Heart right ventricle (tissue), 16 donors: ENCODE measurements at regions not wholly inside any gene's neighbourhood (a gene's known extent, or its start where the extent isn't known, plus 50 kb on each side); places are given as distances from the start of the nearest gene placed in this dataset.

Source experiments
- ATAC-seq, 8 donors: fragments of 200-7000 bp; cut with Tn5 transposase; one replicate each; pipeline ENCODE4 v1.9.1; 2020; ENCODE audit warnings: mild to moderate bottlenecking in 8 of 8, moderate library complexity in 8 of 8, moderate number of reproducible peaks in 1 of 8
- DNase-seq, 2 donors: peaks; one replicate each; pipeline ENCODE4 v3.0.0-alpha.2; 2020
- H3K27ac ChIP-seq, 10 donors: fragments of 200-600 bp; sonication (generic) in 2 of 10; one replicate each; pipeline versions ENCODE4 v1.5.0 to v1.8.0; 2020 to 2022; ENCODE audit warnings: mild to moderate bottlenecking in 3 of 10
- H3K27me3 ChIP-seq, 7 donors: fragments of 200-600 bp; one replicate each; pipeline ENCODE4 v1.8.0; 2021 to 2022; ENCODE audit warnings: mild to moderate bottlenecking in 2 of 7
- H3K36me3 ChIP-seq, 9 donors: fragments of 200-600 bp; sonication (generic) in 1 of 9; one replicate each; pipeline versions ENCODE4 v1.5.0 to v1.8.0; 2020 to 2022; ENCODE audit warnings: mild to moderate bottlenecking in 2 of 9
- H3K4me1 ChIP-seq, 9 donors: fragments of 200-600 bp; sonication (generic) in 1 of 9; one replicate each; pipeline versions ENCODE4 v1.5.0 to v1.8.0; 2020 to 2022; ENCODE audit warnings: mild to moderate bottlenecking in 4 of 9
- H3K4me3 ChIP-seq, 10 donors: fragments of 200-600 bp; sonication (generic) in 2 of 10; one replicate each; pipeline versions ENCODE4 v1.5.0 to v1.8.0; 2020 to 2022; ENCODE audit warnings: mild to moderate bottlenecking in 7 of 10, moderate library complexity in 2 of 10
- H3K9me3 ChIP-seq, 11 donors: fragments of 200-600 bp in 10 of 11; sonication (generic) in 2 of 11; one replicate each; pipeline versions ENCODE4 v1.5.0 to v1.8.0; 2013 to 2022; ENCODE audit warnings: mild to moderate bottlenecking in 2 of 11, control low read depth in 1 of 11, moderate library complexity in 1 of 11
- CTCF ChIP-seq, 9 donors: fragments of 200-600 bp; sonication (generic) in 2 of 9; IDR thresholded peaks; one replicate each; pipeline versions ENCODE4 v1.5.0 to v1.8.0; 2021 to 2022; ENCODE audit warnings: antibody characterized with exemption in 9 of 9, mild to moderate bottlenecking in 5 of 9, moderate library complexity in 1 of 9
- WGBS, 2 donors: extraction: QIAGEN DNeasy Blood & Tissue Kit; methylation state at CpG; one replicate each; pipeline ENCODE4 v1.1.7; 2013; ENCODE audit warnings: inconsistent platforms in 1 of 2; 5-methylcytosine and 5-hydroxymethylcytosine counted together
- intact Hi-C, 10 donors: fragments of 100-400 bp; cut with DNase I; formaldehyde crosslinking; loops; one replicate each; pipeline versions ENCODE4 v1.11.1 to v1.14.2; 2022
- donor health status: Arrhythmogenic right ventricular cardiomyopathy.
- donor health status: ischemic (EF 13 %, LVEDD 7.1; RV severe dilation, severe dysfunction).
- donor health status: healthy with polysubstance abuse.
- donor health status: DM: no; HTN: yes; CAD: no.
- donor health status: DM: no; HTN: no; CAD: no.
- donor health status: ischemic (EF 25% LVEDD 6.9; RV normal size, moderate dysfunction).
- donor health status: ischemic (EF 25% LVEDD 5.7; RV mildly dilated, moderate dysfunction).
- donor health status: healthy.
- donor health status: DM: yes; HTN: yes; CAD: no.
- donor health status: Ischemic cardiomyopathy.
- donor health status: ischemic (EF 35%, LVEDD 5.7; RV mildly dilated, moderate dysfunction).
- donor health status: nonischemic (EF 11% LVEDD 7.7; RV severe dilation, severe dysfunction).
- donor health status: DM: yes; HTN: yes; CAD: no.
- donor health status: PGD.
- donor health status: ischemic (EF 29% LVEDD 5.4; RV normal size, mild dysfunction).
- donor health status: nonischemic (EF 23%, LVEDD 6.1; RV moderate dilation, normal function).

GRCh38 chr7:24175603-24176002 is 108.4 kb upstream of the NPY start:
- Histone ChIP-seq H3K27me3 (no peaks in the 10 kb centered on the region), H3K4me1 (no peaks in the 10 kb centered on the region), H3K27ac (no peak overlapping the region), H3K4me3 (no peak overlapping the region), H3K36me3 (no peaks in the 10 kb centered on the region), H3K9me3 (no peaks in the 10 kb centered on the region)
- ATAC-seq (no peak), DNase-seq (no peak)
- intact Hi-C loops, result no loop called here
- TF ChIP-seq CTCF (IDR thresholded peaks at IDR 0.05), result no peak
- 52 to 55% methylated on average over 6 of the region's 6 CpGs for whole genome bisulfite sequencing, 2 donors

- no peak for DNase-seq
- no peak overlapping the region for H3K4me3 ChIP-seq
- intact Hi-C loops, result no loop called here
- H3K4me1 ChIP-seq, result no peaks in the 10 kb centered on the region
- H3K27me3 ChIP-seq, result no peaks in the 10 kb centered on the region
- TF ChIP-seq CTCF (IDR thresholded peaks at IDR 0.05), result no peak
- WGBS, 2 donors, result 89 to 91% methylated on average over 5 of the region's 5 CpGs
- no peak overlapping the region for H3K27ac ChIP-seq
- no peaks in the 10 kb centered on the region for H3K36me3 ChIP-seq
- peaks cover 0 to 5% (median 0%) of the 10 kb centered on the region in 11 donors for H3K9me3 ChIP-seq
- no peak for ATAC-seq
Measured at GRCh38 chr7:24178811-24179570, 105.0 kb upstream of the NPY start.

- Histone ChIP-seq H3K4me3 (no peak overlapping the region), H3K36me3 (no peaks in the 10 kb centered on the region), H3K27me3 (no peaks in the 10 kb centered on the region), H3K27ac (no peak overlapping the region), H3K9me3 (peaks cover 0 to 11% (median 0%) of the 10 kb centered on the region in 11 donors), H3K4me1 (no peaks in the 10 kb centered on the region)
- WGBS, 2 donors, result 48 to 49% methylated on average over 3 of the region's 3 CpGs
- DNase-seq, result no peak
- intact Hi-C loops, result loop anchor here in 1 of 10 donors (10.0 kb wide), 1 partner anchor 57 kb away; no protein-coding TSS in a partner anchor
- TF ChIP-seq CTCF (IDR thresholded peaks at IDR 0.05), result no peak
- no peak for ATAC-seq
Measured at GRCh38 chr7:24191362-24191761, 92.6 kb upstream of the NPY start.

GRCh38 chr7:24192053-24192452 is 91.9 kb upstream of the NPY start:
- H3K36me3 ChIP-seq, result no peaks in the 10 kb centered on the region
- intact Hi-C loops, result loop anchor here in 1 of 10 donors (10.0 kb wide), 1 partner anchor 57 kb away; no protein-coding TSS in a partner anchor
- no peaks in the 10 kb centered on the region for H3K27me3 ChIP-seq
- H3K4me3 ChIP-seq, result no peak overlapping the region
- ATAC-seq (no peak), DNase-seq (no peak)
- 58 to 75% methylated on average over 2 of the region's 2 CpGs for WGBS, 2 donors
- no peak for TF ChIP-seq CTCF (IDR thresholded peaks at IDR 0.05)
- no peaks in the 10 kb centered on the region for H3K4me1 ChIP-seq
- no peak overlapping the region for H3K27ac ChIP-seq
- H3K9me3 ChIP-seq, result peaks cover 0 to 5% (median 0%) of the 10 kb centered on the region in 11 donors
